GM23248 (cell line): ENCODE measurements at regions not wholly inside any gene's neighbourhood (a gene's known extent, or its start where the extent isn't known, plus 50 kb on each side); places are given as distances from the start of the nearest gene placed in this dataset.

Experiments
- EZH2 ChIP-seq: fragments of 200-600 bp; sonication (generic); IDR thresholded peaks from 2 replicates; pipeline ENCODE4 v1.6.1; 2018; ENCODE audit warnings: antibody characterized with exemption, mild to moderate bottlenecking; ENCODE audit not compliant: insufficient read depth, poor library complexity, severe bottlenecking
- EZH2phosphoT487 ChIP-seq: fragments of 200-600 bp; sonication (generic); IDR thresholded peaks from 2 replicates; pipeline ENCODE4 v1.6.1; 2018; ENCODE audit warnings: antibody characterized with exemption, moderate library complexity, mild to moderate bottlenecking, low read depth; ENCODE audit not compliant: insufficient read depth

GRCh38 chr16:63947022-63947421 is 1174.8 kb downstream of the CDH11 start:
- TF ChIP-seq EZH2 = no peak
- no peak for TF ChIP-seq EZH2phosphoT487
